Dermis blood vessel endothelial cell (primary cell): ENCODE measurements at regions not wholly inside any gene's neighbourhood (a gene's known extent, or its start where the extent isn't known, plus 50 kb on each side); places are given as distances from the start of the nearest gene placed in this dataset.
A peak's percentile ranks its signal among the peaks of the same experiment; 100 is the strongest.
"Not testable (repeated sequence)": the region's sequence is repeated elsewhere in the genome, so short reads cannot be mapped to it uniquely, and the experiment has no call there.

Experiments
- DNase-seq: peaks from one replicate; pipeline ENCODE4 v3.0.0; 2010

DNA sequence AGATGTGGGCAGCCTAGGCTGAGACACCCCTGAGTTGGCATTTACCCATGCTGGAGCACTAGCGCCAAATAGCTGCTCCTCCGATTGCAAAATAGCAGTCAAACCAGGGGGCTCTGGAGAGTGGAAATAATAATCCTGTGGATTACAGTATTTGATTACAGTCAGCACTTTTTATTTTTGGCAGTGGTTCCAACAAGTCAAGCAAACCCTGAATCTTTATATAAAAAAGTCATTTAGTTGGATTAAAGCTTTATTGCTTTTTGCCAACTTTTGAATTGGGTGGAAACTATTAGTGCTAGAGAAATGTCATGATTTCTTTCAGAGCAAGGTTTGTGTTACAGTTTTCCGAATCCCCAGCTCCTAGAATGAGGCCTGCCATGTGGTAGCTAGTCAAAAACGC lies 99.3 kb upstream of the FAM20A start:
- no peak for DNase-seq

DNA sequence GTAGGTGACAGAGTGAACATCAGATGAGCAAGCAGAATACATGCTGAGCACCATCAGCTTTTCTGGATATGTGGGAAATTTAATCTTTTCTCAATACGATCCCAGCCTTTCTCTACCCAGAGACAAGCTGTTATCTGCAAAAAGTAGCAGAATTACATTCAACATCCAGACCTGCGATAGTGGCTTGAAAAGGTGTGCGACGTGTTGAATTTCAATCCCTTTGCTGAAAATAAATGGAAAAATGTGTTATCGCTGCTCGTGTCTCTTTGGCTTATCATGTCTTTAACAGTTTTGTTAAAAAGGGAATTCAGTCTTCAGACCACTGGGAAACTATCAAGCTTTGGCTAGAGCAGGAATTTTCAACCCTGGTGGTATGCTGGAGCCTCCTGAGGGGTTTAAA lies 98.8 kb upstream of the FAM20A start:
- DNase-seq: no peak

DNA sequence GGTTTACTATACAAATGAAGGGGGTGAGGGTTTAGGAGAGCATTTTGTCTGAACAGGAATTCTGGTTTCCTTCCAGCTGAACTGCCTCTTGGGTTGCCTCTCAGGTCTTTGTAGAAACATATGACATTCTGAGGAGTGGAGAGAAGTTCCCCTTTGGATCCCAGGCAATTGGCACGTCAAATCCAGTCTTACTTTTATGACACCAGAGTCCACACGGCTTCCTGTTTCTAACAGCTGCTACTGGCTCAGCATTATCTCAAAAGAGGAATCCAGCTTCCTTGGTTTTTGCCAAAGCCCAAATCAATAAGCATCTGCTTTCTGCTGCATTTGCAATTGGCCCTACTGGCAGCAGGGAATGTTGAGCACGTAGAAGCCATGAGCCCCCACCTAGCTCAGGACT lies 97.6 kb upstream of the FAM20A start:
- no peak for DNase-seq

DNA sequence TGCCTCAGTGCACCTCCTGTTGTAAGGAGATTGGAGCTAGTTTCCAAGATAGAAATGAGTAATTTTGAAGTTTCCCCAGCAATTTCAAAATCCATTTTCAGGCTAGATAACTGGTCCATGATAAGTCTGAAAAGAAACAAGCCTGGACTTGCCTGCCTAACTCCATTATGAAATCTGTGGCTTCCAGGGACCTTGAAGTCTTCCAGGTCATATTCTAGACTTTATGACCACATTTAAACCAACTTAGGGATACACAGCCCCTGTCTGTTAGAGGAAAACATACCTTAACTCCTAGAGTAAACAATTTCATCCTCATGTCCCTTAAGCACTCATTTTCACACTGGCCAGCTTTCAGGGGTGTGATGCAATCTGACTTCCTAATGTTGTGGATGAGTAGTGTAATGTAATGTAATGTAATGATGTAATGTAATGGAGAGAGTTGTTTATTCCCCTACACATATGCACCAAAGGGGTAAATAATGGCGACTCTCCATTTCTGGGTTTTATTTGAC lies 96.7 kb upstream of the FAM20A start:
- no peak for DNase-seq

DNA sequence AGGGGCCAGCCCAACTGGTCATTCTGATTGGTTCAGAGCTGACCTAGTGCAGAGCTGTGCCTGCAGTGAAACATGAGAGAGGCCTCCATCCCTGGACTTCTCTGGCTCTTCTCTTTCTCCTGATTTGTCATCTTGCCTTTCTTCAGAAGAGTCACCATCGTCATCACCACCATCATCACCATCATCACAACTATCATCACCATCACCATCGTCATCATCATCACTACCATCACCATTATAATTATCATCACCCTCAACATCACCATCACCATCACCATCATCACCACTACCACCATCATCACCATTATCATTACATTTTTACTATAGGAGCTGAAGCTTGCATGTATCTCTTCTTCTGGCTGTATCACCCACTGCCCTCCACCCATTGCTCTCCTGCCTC lies 94.5 kb upstream of the FAM20A start:
- DNase-seq: no peak

DNA sequence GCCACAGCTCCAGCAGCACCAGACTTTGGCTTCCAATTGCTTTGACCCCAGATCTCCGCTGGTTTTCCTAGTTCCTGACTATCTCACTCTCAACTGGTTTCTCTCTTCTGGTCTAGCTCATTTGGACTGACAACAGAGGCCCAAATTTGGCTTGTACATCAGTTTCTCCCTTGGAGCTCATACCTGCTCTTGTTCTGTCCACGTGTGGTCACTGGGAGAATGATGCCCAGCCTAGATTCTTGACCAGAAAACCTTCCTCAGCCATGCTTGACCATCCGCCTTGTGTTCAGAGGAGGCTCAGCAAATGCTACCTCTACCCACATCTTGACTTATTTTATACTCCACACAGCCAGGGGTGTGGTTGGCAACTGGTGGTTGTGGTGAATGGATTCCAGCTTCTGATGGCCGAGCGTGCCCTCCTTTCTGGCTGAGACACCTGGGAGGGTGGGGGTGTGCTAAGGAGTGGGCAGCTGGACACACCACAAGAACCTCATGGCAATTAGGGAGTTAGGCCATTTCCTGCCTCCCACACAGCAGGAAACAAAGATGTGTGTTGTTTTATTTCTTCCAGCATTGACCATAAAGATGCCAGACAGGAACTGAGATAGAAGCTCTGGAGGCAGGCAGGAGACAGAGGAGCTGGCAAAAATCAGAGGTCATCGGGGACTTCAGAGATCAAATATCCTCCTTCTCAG lies 93.8 kb upstream of the FAM20A start:
- peak; percentile 2 for DNase-seq

DNA sequence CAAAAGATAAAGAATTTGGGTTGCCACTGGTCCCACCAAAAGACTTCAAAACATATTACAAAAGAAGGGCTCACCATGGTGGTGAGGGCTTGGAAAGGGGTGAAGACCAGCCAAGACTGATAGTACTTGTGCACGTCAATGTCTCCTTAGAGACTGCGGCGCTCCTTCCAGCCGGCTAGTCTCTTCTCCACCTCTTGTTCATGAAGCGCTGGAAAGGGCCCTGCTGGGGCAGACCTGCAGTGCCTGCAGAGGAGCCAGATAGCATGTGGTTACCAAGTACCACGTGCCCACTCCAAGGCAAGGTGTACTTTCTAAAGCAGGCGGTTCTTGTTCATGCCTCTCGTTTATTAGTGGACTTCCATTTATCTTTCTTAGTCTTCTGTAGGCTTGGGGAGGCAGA lies 92.7 kb upstream of the FAM20A start:
- DNase-seq: no peak

DNA sequence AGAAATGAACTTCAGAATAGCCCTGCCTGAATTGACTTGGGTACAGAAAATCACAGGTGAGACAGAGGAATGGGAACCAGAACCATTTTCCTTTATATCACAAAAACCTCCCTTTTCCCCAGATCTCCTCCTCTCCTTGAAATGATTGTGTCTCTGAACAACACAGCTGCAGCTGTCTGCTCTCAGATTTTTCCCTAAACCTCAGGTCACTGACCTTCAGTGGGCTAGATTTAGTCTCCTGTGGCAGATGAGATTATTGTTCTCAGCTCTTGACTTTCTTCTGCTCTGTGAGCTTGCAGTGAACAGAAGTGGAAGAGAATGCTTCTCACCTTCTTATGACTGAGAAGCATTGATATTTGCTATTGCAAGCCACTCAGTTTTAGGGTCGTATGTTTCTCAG lies 92.3 kb upstream of the FAM20A start:
- no peak for DNase-seq

DNA sequence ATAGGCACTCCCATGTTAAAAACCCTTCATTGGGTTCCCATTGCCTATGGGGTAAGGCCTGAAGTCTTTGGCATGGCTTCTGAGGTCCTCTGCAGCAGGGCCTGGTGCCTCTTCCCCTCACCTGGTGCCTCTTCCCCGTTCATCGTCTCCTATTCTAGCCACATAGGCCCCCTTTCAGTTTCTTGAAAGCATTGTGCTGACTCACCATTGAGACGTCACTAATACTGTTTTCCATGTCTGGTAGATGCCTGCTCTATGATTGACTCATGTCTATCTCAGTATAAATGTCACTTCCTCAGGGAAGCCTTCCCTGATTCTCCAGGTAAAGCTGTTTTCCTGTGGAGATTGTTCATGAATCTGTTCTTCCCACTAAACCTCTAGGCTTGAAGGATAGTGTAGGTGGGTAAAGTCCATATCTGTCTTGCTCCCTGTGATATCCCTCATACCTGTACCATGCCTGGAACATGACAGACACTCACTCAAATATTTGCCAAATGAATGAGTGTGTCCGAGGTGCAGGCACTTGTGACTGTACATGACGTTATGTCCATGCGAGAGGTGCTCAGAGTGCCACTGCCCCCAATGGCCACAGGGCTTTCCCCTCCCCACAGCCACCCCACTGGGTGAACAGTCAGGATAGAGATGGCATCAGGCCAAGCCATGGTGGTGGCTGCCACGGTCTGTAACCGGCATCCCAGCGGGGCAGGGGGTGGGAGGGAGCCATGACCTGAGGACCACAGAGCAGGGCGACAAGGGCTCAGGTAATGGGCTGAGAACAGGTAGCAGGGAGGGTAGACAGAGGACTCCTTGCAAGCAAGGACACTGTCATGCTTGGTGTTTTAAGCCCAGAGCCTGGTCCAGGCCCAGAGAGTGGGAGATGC lies 85.2 kb upstream of the FAM20A start:
- DNase-seq: no peak

DNA sequence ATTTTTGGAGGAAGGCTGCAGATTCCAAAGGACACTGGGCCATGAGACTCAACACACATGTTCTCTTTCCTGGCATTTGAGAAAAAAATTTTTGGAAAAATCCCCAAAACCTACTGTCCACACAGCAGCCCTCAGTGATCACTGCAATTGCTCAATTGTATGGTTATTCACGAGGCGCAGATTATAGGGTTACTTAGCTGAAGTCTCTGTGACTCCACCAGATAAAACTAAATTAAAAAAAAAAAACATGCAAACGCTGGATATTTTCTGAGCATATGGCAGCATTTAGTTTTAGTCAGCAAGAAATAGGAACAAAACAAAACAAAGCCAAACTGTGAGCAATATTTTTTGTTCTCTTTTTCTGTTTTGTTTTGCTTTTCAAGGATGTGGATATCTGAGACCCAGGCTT lies 83.8 kb upstream of the FAM20A start:
- DNase-seq: no peak

DNA sequence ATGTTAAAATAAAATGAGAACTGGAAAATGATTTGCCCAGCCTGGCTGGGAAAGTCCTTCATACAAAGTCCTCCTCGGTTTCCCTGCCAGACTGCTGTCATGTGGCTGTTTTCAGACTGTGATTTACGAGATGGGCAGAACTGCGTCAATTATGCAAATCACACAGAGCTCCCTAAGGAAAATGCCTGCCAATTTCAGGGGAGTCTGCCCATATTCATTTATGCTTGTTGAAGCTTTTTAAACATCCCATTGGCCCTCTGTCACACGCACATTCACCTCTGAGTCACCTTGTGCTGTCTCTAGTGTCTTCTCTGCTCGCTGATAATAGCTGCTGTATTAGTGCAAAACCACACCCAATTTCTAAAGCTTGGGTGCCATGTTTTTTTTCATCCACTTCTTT lies 81.7 kb upstream of the FAM20A start:
- no peak for DNase-seq

DNA sequence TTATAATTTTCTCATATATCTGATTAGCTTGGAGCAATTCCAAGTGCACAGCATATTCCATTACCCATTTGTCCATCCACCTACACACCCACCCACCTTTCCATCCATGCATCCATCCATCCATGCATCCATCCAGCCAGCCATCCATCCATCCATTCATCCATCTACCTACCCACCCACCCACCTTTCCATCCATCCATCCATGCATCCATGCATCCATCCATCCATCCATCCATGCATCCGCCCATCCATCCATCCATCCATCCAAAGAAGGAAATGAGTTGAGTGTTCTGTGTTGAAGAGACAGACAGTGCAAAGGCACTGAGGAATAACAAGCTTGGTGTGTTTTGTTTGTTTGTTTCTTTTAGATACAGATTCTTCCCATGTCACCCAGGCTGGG lies 78.7 kb upstream of the FAM20A start:
- DNase-seq: no peak

DNA sequence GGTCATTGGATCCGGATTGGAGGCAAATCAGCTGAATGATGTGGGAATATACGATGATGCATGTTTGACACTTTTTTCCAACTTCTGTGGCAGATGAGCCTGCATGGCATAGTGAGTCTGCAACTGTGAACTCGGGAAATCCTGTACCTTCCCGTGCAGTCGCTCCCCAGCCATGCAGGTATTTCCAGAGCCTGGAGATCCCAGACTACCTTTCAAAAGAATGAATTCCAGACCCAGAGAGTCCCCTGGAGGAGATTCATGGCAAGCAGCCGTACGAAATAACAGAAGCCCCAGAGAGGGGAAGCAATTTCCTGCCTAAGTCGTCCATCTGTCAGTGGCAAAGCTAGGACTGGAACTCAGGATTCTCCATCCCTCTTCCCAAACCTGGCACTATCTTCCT lies 75.7 kb upstream of the FAM20A start:
- no peak for DNase-seq

DNA sequence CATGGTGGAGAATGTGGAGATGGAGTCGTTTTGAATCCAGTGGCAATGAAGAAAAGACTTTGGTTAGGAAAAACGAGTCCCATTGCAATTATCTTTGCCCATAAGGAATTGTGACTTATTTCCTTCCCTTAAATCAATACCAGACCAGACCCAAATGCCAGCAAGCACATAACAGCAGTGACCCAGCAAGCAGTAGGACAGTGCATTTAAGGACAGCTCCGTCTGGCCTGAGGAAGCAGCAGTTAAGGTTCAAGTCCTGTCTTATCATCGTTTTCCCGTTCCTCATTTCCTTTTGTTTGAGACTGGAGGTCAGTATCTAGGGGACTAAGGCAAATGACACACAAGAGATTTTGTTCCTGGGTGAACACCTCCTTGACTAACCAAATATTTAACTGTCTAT lies 74.6 kb upstream of the FAM20A start:
- DNase-seq: no peak

DNA sequence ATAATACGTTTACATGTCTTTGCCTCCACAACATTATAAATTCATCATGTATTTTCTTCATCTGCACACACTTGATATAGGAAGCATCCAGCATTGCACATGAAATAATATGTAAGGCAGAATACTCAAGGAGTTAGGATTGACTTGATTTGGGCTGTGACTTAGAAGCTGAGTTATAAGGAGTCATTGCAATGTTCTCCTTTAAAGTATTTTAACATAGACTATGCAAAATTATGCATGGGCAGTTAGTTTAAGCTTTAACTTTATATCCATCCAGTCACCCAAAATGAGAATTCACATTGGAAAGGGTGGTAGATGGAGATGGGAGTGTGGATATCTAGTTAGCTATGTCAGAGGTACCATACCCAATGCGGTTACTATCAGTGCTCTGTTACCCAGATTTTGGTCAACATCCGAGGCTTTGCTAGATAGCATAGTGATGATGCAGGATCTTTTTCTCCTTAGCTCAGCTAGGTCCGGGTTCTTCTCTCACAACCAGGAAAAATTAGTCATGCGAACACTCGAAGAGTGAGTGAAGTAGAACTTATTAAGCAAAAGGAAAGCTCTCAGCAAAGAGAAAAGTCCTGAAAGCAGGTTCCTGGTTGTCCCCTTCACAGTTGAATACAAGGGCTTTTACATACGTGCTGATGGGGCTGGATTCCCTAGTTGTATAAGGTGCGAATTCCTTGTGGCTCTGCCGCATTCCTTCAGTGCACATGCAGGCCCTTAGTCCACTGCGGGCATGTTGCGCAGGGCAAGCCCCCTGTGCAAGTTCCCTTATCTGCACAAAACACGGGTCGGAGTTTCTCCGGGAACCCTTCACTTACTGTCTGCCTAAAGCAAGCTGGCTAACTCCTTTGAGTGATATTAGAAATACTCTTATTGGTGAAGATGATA lies 73.1 kb upstream of the FAM20A start:
- no peak for DNase-seq

DNA sequence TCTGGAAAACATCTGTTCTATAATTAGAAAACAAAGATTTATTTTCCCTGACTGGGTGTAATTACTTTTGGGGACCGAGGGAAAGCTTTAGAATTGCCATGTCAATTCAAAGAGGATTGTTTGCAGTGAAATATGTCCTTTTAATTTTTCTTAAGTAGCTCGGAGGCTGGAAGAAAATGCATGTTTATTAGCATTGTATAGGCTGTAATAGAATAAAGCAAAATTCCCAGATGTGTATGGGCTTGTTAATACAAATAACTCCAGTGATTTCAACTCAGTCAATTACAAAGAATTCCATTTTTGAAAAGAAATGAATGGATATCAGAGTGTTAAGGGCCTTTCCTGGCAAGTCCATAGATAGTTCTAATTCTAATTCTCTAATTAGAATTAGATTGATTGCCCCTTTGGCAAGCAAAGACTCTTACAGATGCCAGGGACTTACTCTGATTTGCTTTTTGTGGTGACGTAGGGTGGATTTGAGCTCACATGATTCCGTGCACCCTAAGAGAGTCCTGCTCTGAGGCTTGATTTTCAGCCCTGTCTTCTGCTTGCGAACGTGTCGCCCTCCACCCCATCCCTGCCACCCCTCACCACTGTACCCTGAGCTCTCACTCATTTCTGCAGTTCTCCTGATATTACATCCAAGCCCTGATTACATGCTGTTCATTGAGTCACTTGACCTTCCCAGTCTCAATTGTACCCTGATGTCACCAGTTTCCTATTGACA lies 70.0 kb upstream of the FAM20A start:
- DNase-seq: no peak

DNA sequence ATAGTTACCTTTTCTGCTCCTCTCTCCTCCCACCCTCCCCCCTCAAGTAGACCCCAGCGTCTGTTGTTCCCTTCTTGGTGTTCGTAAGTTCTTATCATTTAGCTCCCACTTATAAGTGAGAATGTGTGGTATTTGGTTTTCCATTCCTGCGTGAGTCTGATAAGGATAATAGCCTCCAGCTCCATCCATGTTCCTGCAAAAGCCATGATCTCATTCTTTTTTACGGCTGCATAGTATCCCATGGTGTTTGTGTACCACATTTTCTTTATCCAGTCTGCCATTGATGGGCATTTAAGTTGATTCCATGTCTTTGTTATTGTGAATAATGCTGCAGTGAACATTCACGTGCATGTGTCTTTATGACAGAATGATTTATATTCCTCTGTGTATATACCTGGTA lies 65.3 kb upstream of the FAM20A start:
- DNase-seq: not testable (repeated sequence)

DNA sequence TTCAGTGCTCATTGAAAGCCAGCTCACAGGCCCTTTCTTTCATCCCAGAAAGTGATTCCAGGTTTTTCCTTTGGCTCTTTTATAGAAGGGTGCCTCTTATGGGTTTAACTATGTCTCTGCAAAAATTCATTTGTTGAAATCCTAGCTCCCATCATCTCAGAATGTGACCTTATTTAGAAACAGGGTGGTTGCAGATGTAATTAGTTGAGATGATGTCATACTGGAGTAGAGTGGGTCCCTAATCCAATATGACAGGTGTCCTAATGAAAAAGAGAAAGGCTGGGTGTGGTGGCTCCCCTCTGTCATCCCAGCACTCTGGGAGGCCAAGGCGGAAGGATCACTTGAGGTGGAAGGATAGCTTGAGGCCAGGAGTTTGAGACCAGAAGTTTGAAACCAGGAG lies 64.2 kb upstream of the FAM20A start:
- no peak for DNase-seq

DNA sequence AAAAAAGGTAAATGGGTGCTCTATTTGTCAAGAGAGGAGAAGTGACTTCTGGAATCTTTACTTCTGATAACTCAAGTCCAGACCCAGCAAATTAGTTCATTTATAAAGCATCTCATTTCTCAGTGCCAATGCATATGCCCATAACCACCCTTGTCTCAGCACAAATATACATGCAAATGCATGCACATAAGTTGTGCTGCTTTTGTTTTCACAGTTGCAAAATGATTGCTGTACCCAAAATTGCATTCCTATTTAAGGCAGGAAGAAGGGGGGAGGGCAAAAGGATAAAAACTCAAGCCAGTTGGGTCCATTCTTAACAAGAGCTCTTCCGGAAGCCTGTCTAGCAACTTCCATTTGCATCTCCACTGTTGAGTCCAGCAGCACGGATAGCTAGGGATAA lies 61.3 kb upstream of the FAM20A start:
- DNase-seq: no peak

DNA sequence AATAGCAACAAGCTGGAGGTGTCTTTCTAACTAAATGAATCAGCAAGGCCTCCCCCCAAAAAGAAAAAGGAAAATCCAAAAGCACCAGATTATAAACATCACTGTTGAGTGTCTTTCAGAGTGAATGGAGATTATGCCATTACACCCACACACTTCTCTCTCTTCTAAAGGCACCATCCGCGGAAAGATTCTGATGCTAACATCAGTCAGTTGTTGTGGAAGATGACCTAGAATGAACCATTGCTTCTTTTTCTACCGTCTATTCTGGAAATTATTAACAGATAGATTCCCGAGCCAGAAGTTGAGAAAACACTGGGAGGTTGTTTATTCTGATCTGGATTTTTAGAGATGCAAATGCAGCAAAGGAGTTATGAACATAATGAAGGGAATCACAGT lies 60.9 kb upstream of the FAM20A start:
- no peak for DNase-seq

DNA sequence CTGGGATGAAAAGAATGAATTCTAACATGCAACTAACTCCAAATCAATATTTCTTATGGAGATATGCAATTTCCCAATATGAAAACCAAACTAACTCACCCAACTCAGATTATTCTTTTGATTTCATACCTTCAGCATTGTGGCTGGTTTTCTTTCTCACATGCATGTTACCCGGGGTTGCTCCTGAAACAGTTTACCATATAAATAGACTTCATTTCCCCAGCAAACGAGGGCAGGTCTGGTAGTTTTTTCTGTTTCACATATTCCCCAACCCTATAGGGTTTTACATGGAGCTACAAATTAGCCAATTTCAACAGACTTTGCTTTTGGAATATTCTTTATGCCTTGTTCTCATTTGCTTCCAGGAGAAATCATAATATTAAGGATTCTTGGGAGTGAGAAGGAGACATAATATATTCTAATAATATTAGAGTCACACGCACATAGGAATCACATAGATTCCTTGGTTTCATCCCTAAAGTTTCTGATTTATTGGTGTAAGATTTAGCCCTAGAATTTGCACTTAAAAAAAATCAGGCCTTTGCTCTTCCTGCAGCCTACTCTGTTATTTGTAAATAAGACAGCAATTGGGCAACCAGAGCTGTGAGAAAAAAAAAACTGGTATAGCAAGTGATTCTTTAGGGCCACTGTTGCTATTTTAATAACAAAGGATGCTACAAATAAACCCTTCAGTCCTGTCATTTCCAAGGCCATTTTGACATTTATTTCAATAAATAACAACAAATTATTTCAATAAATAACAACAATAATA lies 60.3 kb upstream of the FAM20A start:
- no peak for DNase-seq

DNA sequence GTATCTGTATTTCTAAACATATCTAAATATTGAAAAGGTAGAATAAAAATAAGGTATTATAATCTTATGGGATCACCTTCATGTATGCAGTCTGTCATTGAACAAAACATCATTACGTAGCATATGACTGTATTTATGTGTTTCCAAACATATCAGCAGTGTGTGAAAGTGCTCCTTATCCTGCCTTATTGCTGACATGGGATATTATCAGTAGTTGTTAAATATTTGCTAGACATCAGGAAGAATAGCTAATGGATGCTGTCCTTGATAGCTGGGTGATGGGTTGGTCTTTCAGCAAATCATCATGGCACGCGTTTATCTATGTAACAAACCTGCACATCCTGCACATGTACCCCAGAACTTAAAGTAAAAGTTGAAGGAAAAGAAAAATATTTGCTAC lies 59.1 kb upstream of the FAM20A start:
- DNase-seq: no peak
